ENCODE measurements at regions not wholly inside any gene's neighbourhood (a gene's known extent, or its start where the extent isn't known, plus 50 kb on each side); places are given as distances from the start of the nearest gene placed in this dataset.

GRCh38 chr3:102135316-102135715, 286.0 kb downstream of the NFKBIZ start:
- no peak for TF ChIP-seq EZH2phosphoT487 (IDR thresholded peaks at IDR 0.05; ENCODE audit: low read depth)
- no peak for TF ChIP-seq CTCF (IDR thresholded peaks at IDR 0.05; ENCODE audit: low read depth, low read length)
